GM12878 (cell line): ENCODE measurements at regions not wholly inside any gene's neighbourhood (a gene's known extent, or its start where the extent isn't known, plus 50 kb on each side); places are given as distances from the start of the nearest gene placed in this dataset.

Source experiments
- ATAC-seq: fragments of 200-7000 bp; cut with Tn5 transposase; 3 replicates; pipeline ENCODE4 v1.9.1; 2020; ENCODE audit warnings: mild to moderate bottlenecking, moderate library complexity
- BruUV-seq: library from RNA; stranded (reverse); fragments of 400-500 nt; replicated peaks from 2 replicates; lab custom pipeline; 2021; lab: Mats Ljungman, UMichigan
- CTCF ChIA-PET: fragments of 300-600 bp; sonication (Branson Sonifier 250); formaldehyde crosslinking; extraction: SDS; loops from one replicate; lab custom pipeline; 2021; ENCODE audit warnings: inconsistent platforms; lab: Yijun Ruan, JAX
- POLR2A ChIA-PET: fragments of 350-600 bp; formaldehyde crosslinking; extraction: SDS; loops from one replicate; lab custom pipeline; 2021; ENCODE audit warnings: inconsistent platforms; lab: Charles Lee
- RAD21 ChIA-PET: fragments of 300-600 bp; sonication (Branson Sonifier 250); formaldehyde crosslinking; loops from one replicate; lab custom pipeline; 2023; ENCODE audit warnings: antibody characterized with exemption; ENCODE audit not compliant: unreplicated experiment; lab: Charles Lee
- SMC1A ChIA-PET: fragments of 300-600 bp; sonication (Branson Sonifier 250); formaldehyde crosslinking; loops from one replicate; lab custom pipeline; 2023; ENCODE audit not compliant: unreplicated experiment, uncharacterized antibody; lab: Charles Lee
- DNase-seq: peaks from one replicate; pipeline ENCODE4 v3.0.0-alpha.2; 2011; ENCODE audit warnings: low read depth, low spot score
- FAIRE-seq: peaks from 3 replicates; lab custom pipeline; 2011; peaks lifted over from hg19 to GRCh38; lab: Jason Lieb, UNC
- H2AFZ ChIP-seq: 2 replicates; pipeline ENCODE4 v1.6.0; 2011; ENCODE audit warnings: low read depth, low read length, control low read depth; ENCODE audit not compliant: control insufficient read depth
- H3K27ac ChIP-seq: 2 replicates; pipeline ENCODE4 v1.5.1; 2011; ENCODE audit warnings: control low read depth; ENCODE audit not compliant: control insufficient read depth, insufficient read depth
- H3K27me3 ChIP-seq, 2 experiments: replicated peaks in 1 of 2; 2 replicates each; pipeline versions ENCODE4 v1.6.0 to v1.6.1; 2011; ENCODE audit warnings: low read length in 1 of 2; ENCODE audit not compliant: control insufficient read depth in 2 of 2, insufficient read depth in 2 of 2
- H3K36me3 ChIP-seq, 2 experiments: 2 replicates each; pipeline ENCODE4 v1.5.1; 2011; ENCODE audit warnings: low read length in 1 of 2; ENCODE audit not compliant: control insufficient read depth in 2 of 2, insufficient read depth in 2 of 2
- H3K4me1 ChIP-seq: 2 replicates; pipeline ENCODE4 v1.6.1; 2011; ENCODE audit warnings: mild to moderate bottlenecking, low read length, moderate library complexity, mixed read lengths; ENCODE audit not compliant: control insufficient read depth, insufficient read depth
- H3K4me2 ChIP-seq: 2 replicates; pipeline ENCODE4 v1.6.0; 2011; ENCODE audit warnings: control low read depth; ENCODE audit not compliant: control insufficient read depth, insufficient read depth
- H3K4me3 ChIP-seq: fragments of 200-600 bp; sonication (generic); 2 replicates; pipeline ENCODE4 v1.5.1; 2016
- H3K79me2 ChIP-seq: 2 replicates; pipeline ENCODE4 v1.6.0; 2011; ENCODE audit warnings: low read length; ENCODE audit not compliant: control insufficient read depth, insufficient read depth
- H3K9ac ChIP-seq: 2 replicates; pipeline ENCODE4 v1.8.0; 2011; ENCODE audit warnings: low read length, control low read depth, mixed read lengths; ENCODE audit not compliant: control insufficient read depth, insufficient read depth
- H3K9me3 ChIP-seq: replicated peaks from 3 replicates; pipeline ENCODE4 v1.5.1; 2011; ENCODE audit warnings: mild to moderate bottlenecking, low read length; ENCODE audit not compliant: control insufficient read depth, insufficient read depth
- H4K20me1 ChIP-seq: 2 replicates; pipeline ENCODE4 v1.6.0; 2011; ENCODE audit not compliant: control insufficient read depth, insufficient read depth
- BACH1 ChIP-seq: fragments of 450-650 bp; IDR thresholded peaks from 2 replicates; pipeline ENCODE4 v1.6.1; 2017; ENCODE audit warnings: mild to moderate bottlenecking, borderline replicate concordance
- BRCA1 ChIP-seq: IDR thresholded peaks from 2 replicates; pipeline ENCODE4 v1.6.1; 2011; ENCODE audit warnings: low read depth, low read length, improper control_type of control experiment
- CBX3 ChIP-seq: fragments of 200-600 bp; sonication (generic); IDR thresholded peaks from 2 replicates; pipeline ENCODE4 v1.6.1; 2016; ENCODE audit warnings: low read depth, borderline replicate concordance
- SMAD1 ChIP-seq: fragments of 450-650 bp; IDR thresholded peaks from 2 replicates; pipeline ENCODE4 v1.6.1; 2018; ENCODE audit warnings: mild to moderate bottlenecking, low read depth; ENCODE audit not compliant: partially characterized antibody
- SRF ChIP-seq, 2 experiments: IDR thresholded peaks; 2 replicates each; pipeline ENCODE4 v1.6.1; 2011; ENCODE audit warnings: low read depth in 2 of 2, low read length in 2 of 2, mild to moderate bottlenecking in 1 of 2, moderate library complexity in 1 of 2
- SUZ12 ChIP-seq: fragments of 200-600 bp; sonication (generic); IDR thresholded peaks from one replicate; pipeline ENCODE4 v1.6.1; 2018; ENCODE audit warnings: antibody characterized with exemption, mild to moderate bottlenecking; ENCODE audit not compliant: unreplicated experiment
- ZSCAN29 ChIP-seq: fragments of 450-650 bp; IDR thresholded peaks from 2 replicates; pipeline ENCODE4 v1.6.1; 2017; ENCODE audit warnings: mild to moderate bottlenecking, moderate library complexity
- in situ Hi-C: fragments of 300-500 bp; cut with MboI; formaldehyde crosslinking; loops from 9 replicates; pipeline ENCODE4 v1.14.3; 2018; ENCODE audit warnings: mixed read lengths
- intact Hi-C: fragments of 100-400 bp; cut with micrococcal nuclease; formaldehyde crosslinking; loops from one replicate; pipeline ENCODE4 v1.14.2; 2022; ENCODE audit not compliant: unreplicated experiment
- TF ChIP-seq, protein P1 (sequence below): IDR thresholded peaks from 2 replicates; pipeline ENCODE4 v1.6.1; 2012; ENCODE audit warnings: low read depth, low read length, improper control_type of control experiment
- TF ChIP-seq, protein P2 (sequence below): fragments of 450-650 bp; formaldehyde crosslinking; IDR thresholded peaks from 2 replicates; pipeline ENCODE4 v1.5.0; 2022; ENCODE audit warnings: mild to moderate bottlenecking, missing genetic modification characterization

DNA sequence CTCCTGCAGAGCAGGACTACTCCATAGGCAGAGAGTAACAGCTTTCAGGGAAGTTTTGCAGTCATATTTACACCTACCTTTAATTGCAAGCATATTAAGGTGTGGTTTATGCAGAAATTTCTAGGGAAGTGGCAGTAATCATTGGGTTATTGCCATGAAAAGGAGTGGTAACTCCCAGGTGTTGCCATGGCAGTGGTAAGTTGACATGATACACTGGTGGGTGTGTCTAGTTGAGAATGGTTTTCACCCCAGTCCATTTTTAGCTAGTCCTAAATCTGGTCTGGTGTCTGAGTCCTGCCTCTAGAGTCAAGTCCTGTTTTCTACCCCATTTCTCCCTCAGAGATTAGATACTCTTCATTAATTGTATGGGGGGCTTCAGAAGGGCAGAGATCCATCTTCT is 128.4 kb upstream of the GMNC start:
- Histone ChIP-seq H3K36me3 (no peaks in the 10 kb centered on the region), H3K4me1 (no peaks in the 10 kb centered on the region), H4K20me1 (no peaks in the 10 kb centered on the region), H3K9me3 (no peaks in the 10 kb centered on the region), H3K4me2 (no peak overlapping the region), H3K4me3 (no peak overlapping the region), H3K79me2 (no peaks in the 10 kb centered on the region), H3K27ac (no peak overlapping the region), H2AFZ (no peak overlapping the region), H3K9ac (no peak overlapping the region), H3K27me3 (no peaks in the 10 kb centered on the region; a peak in 1 of 4 replicates)
- DNase-seq = no peak
- ChIA-PET CTCF (no interaction called here), RAD21 (no interaction called here), SMC1A (no interaction called here), POLR2A (no interaction called here)
- in situ Hi-C loops = no loop called here
- TF ChIP-seq, protein P1, sequence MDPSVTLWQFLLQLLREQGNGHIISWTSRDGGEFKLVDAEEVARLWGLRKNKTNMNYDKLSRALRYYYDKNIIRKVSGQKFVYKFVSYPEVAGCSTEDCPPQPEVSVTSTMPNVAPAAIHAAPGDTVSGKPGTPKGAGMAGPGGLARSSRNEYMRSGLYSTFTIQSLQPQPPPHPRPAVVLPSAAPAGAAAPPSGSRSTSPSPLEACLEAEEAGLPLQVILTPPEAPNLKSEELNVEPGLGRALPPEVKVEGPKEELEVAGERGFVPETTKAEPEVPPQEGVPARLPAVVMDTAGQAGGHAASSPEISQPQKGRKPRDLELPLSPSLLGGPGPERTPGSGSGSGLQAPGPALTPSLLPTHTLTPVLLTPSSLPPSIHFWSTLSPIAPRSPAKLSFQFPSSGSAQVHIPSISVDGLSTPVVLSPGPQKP = no peak
- TF ChIP-seq, protein P2, sequence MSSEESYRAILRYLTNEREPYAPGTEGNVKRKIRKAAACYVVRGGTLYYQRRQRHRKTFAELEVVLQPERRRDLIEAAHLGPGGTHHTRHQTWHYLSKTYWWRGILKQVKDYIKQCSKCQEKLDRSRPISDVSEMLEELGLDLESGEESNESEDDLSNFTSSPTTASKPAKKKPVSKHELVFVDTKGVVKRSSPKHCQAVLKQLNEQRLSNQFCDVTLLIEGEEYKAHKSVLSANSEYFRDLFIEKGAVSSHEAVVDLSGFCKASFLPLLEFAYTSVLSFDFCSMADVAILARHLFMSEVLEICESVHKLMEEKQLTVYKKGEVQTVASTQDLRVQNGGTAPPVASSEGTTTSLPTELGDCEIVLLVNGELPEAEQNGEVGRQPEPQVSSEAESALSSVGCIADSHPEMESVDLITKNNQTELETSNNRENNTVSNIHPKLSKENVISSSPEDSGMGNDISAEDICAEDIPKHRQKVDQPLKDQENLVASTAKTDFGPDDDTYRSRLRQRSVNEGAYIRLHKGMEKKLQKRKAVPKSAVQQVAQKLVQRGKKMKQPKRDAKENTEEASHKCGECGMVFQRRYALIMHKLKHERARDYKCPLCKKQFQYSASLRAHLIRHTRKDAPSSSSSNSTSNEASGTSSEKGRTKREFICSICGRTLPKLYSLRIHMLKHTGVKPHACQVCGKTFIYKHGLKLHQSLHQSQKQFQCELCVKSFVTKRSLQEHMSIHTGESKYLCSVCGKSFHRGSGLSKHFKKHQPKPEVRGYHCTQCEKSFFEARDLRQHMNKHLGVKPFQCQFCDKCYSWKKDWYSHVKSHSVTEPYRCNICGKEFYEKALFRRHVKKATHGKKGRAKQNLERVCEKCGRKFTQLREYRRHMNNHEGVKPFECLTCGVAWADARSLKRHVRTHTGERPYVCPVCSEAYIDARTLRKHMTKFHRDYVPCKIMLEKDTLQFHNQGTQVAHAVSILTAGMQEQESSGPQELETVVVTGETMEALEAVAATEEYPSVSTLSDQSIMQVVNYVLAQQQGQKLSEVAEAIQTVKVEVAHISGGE (CRISPR knock-in tag) = no peak
- TF ChIP-seq SRF (IDR thresholded peaks at IDR 0.05; ENCODE audit: low read depth in 2 of 2, low read length in 2 of 2) = no peak
- TF ChIP-seq ZSCAN29 = no peak
- TF ChIP-seq BRCA1 = no peak
- TF ChIP-seq SMAD1 = no peak
- no peak for TF ChIP-seq BACH1
- TF ChIP-seq SUZ12 = no peak
- no peak for TF ChIP-seq CBX3
- FAIRE-seq = no peak
- no peak for ATAC-seq
- intact Hi-C loops = no loop called here
- no TSS peak for BruUV-seq
